ENCODE measurements at regions not wholly inside any gene's neighbourhood (a gene's known extent, or its start where the extent isn't known, plus 50 kb on each side); places are given as distances from the start of the nearest gene placed in this dataset.

- Histone ChIP-seq H3K27ac (ENCODE audit: low read length, poor library complexity, severe bottlenecking) (no peak overlapping the region), H3K36me3 (ENCODE audit: control insufficient read depth in 1 of 2, insufficient read depth in 2 of 2, low read depth in 1 of 2, low read length in 2 of 2) (no peaks in the 10 kb centered on the region), H2AFZ (ENCODE audit: low read depth, low read length) (no peak overlapping the region), H3K9ac (ENCODE audit: low read length) (no peak overlapping the region), H3K9me3 (ENCODE audit: control insufficient read depth, low read length) (no peaks in the 10 kb centered on the region), H3K4me2 (ENCODE audit: low read length, poor library complexity, severe bottlenecking) (no peak overlapping the region), H2BK15ac (ENCODE audit: low read depth, poor library complexity, severe bottlenecking) (no peak overlapping the region), H3K23ac (ENCODE audit: low read length in 2 of 2) (no peak overlapping the region), H3K14ac (ENCODE audit: low read length in 2 of 2) (no peak overlapping the region), H4K91ac (ENCODE audit: low read length) (no peak overlapping the region), H2BK120ac (ENCODE audit: low read depth, low read length) (no peak overlapping the region), H3K4ac (ENCODE audit: low read depth in 1 of 2, low read length in 2 of 2) (no peak overlapping the region), H3K18ac (ENCODE audit: low read depth in 1 of 2, low read length in 2 of 2) (no peak overlapping the region), H3K4me3 (ENCODE audit: insufficient read depth in 1 of 2, low read depth in 1 of 2, low read length in 2 of 2) (no peak overlapping the region), H4K8ac (ENCODE audit: low read length) (no peak overlapping the region), H2AK5ac (ENCODE audit: low read length, severe bottlenecking) (no peak overlapping the region), H2BK12ac (ENCODE audit: low read length in 2 of 2) (no peak overlapping the region), H3K4me1 (ENCODE audit: control insufficient read depth, insufficient read depth, low read depth, low read length) (no peaks in the 10 kb centered on the region), H3K79me1 (replicated peaks; ENCODE audit: low read length, poor library complexity, severe bottlenecking) (no peaks in the 10 kb centered on the region), H3K27me3 (ENCODE audit: control insufficient read depth in 1 of 2, insufficient read depth in 1 of 2, low read length in 2 of 2) (no peaks in the 10 kb centered on the region), H2BK5ac (ENCODE audit: low read depth, low read length, poor library complexity, severe bottlenecking) (no peak overlapping the region)
- 44% methylated on average over 3 of the region's 6 CpGs for WGBS
- DNase-seq, result peak; percentile 89
Measured at GRCh38 chr6:113403966-113404595, 453.1 kb upstream of the MARCKS start.

GRCh38 chr6:113405326-113406047, 451.7 kb upstream of the MARCKS start:
- H2AK5ac ChIP-seq (ENCODE audit: low read length, severe bottlenecking), result no peak overlapping the region
- no peak overlapping the region for H2BK15ac ChIP-seq (ENCODE audit: low read depth, poor library complexity, severe bottlenecking)
- no peak overlapping the region for H3K14ac ChIP-seq (ENCODE audit: low read length in 2 of 2)
- no peak overlapping the region for H3K23ac ChIP-seq (ENCODE audit: low read length in 2 of 2)
- no peak overlapping the region for H4K91ac ChIP-seq (ENCODE audit: low read length)
- H3K27ac ChIP-seq (ENCODE audit: low read length, poor library complexity, severe bottlenecking), result no peak overlapping the region
- peak overlapping the region in 1 of 2 experiments; percentile 77 for H3K18ac ChIP-seq (ENCODE audit: low read depth in 1 of 2, low read length in 2 of 2)
- H3K36me3 ChIP-seq (ENCODE audit: control insufficient read depth in 1 of 2, insufficient read depth in 2 of 2, low read depth in 1 of 2, low read length in 2 of 2), result no peaks in the 10 kb centered on the region
- no peak overlapping the region for H3K4me3 ChIP-seq (ENCODE audit: insufficient read depth in 1 of 2, low read depth in 1 of 2, low read length in 2 of 2)
- no peak overlapping the region for H2BK12ac ChIP-seq (ENCODE audit: low read length in 2 of 2)
- H3K79me1 ChIP-seq (replicated peaks; ENCODE audit: low read length, poor library complexity, severe bottlenecking), result no peaks in the 10 kb centered on the region
- no peaks in the 10 kb centered on the region for H3K9me3 ChIP-seq (ENCODE audit: control insufficient read depth, low read length)
- H4K8ac ChIP-seq (ENCODE audit: low read length), result no peak overlapping the region
- H3K4ac ChIP-seq (ENCODE audit: low read depth in 1 of 2, low read length in 2 of 2), result no peak overlapping the region
- peak; percentile 26 for DNase-seq
- no peak overlapping the region for H2AFZ ChIP-seq (ENCODE audit: low read depth, low read length)
- H3K27me3 ChIP-seq (ENCODE audit: control insufficient read depth in 1 of 2, insufficient read depth in 1 of 2, low read length in 2 of 2), result no peaks in the 10 kb centered on the region
- H2BK120ac ChIP-seq (ENCODE audit: low read depth, low read length), result no peak overlapping the region
- no peak overlapping the region for H3K9ac ChIP-seq (ENCODE audit: low read length)
- H3K4me1 ChIP-seq (ENCODE audit: control insufficient read depth, insufficient read depth, low read depth, low read length), result peaks cover 2% of the 10 kb centered on the region
- H3K4me2 ChIP-seq (ENCODE audit: low read length, poor library complexity, severe bottlenecking), result no peak overlapping the region
- no peak overlapping the region for H2BK5ac ChIP-seq (ENCODE audit: low read depth, low read length, poor library complexity, severe bottlenecking)

- H2BK15ac ChIP-seq (ENCODE audit: low read depth, poor library complexity, severe bottlenecking), result no peak overlapping the region
- no peaks in the 10 kb centered on the region for H3K27me3 ChIP-seq (ENCODE audit: control insufficient read depth in 1 of 2, insufficient read depth in 1 of 2, low read length in 2 of 2)
- peak overlapping the region in 1 of 2 experiments; percentile 13 for H3K4ac ChIP-seq (ENCODE audit: low read depth in 1 of 2, low read length in 2 of 2)
- no peaks in the 10 kb centered on the region for H3K79me1 ChIP-seq (replicated peaks; ENCODE audit: low read length, poor library complexity, severe bottlenecking)
- H3K4me2 ChIP-seq (ENCODE audit: low read length, poor library complexity, severe bottlenecking), result no peak overlapping the region
- whole genome bisulfite sequencing, result 69% methylated on average over 2 of the region's 4 CpGs
- peak overlapping the region in 1 of 2 experiments; percentile 58 for H2BK12ac ChIP-seq (ENCODE audit: low read length in 2 of 2)
- H3K4me1 ChIP-seq (ENCODE audit: control insufficient read depth, insufficient read depth, low read depth, low read length), result peaks cover 2% of the 10 kb centered on the region
- peak overlapping the region; percentile 8 for H2BK120ac ChIP-seq (ENCODE audit: low read depth, low read length)
- H2AK5ac ChIP-seq (ENCODE audit: low read length, severe bottlenecking), result no peak overlapping the region
- H3K27ac ChIP-seq (ENCODE audit: low read length, poor library complexity, severe bottlenecking), result no peak overlapping the region
- H3K14ac ChIP-seq (ENCODE audit: low read length in 2 of 2), result no peak overlapping the region
- H3K18ac ChIP-seq (ENCODE audit: low read depth in 1 of 2, low read length in 2 of 2), result peak overlapping the region in 1 of 2 experiments; percentile 86
- H3K23ac ChIP-seq (ENCODE audit: low read length in 2 of 2), result no peak overlapping the region
- no peak overlapping the region for H2AFZ ChIP-seq (ENCODE audit: low read depth, low read length)
- peak; percentile 50 for DNase-seq
- H4K91ac ChIP-seq (ENCODE audit: low read length), result peak overlapping the region; percentile 61
- H3K4me3 ChIP-seq (ENCODE audit: insufficient read depth in 1 of 2, low read depth in 1 of 2, low read length in 2 of 2), result no peak overlapping the region
- H4K8ac ChIP-seq (ENCODE audit: low read length), result no peak overlapping the region
- H3K9ac ChIP-seq (ENCODE audit: low read length), result no peak overlapping the region
- no peaks in the 10 kb centered on the region for H3K36me3 ChIP-seq (ENCODE audit: control insufficient read depth in 1 of 2, insufficient read depth in 2 of 2, low read depth in 1 of 2, low read length in 2 of 2)
- no peak overlapping the region for H2BK5ac ChIP-seq (ENCODE audit: low read depth, low read length, poor library complexity, severe bottlenecking)
- no peaks in the 10 kb centered on the region for H3K9me3 ChIP-seq (ENCODE audit: control insufficient read depth, low read length)
Measured at GRCh38 chr6:113406048-113406695, 451.0 kb upstream of the MARCKS start.

- Histone ChIP-seq H2AFZ (ENCODE audit: low read depth, low read length) (no peak overlapping the region), H3K9ac (ENCODE audit: low read length) (no peak overlapping the region), H2AK5ac (ENCODE audit: low read length, severe bottlenecking) (no peak overlapping the region), H2BK12ac (ENCODE audit: low read length in 2 of 2) (no peak overlapping the region), H4K91ac (ENCODE audit: low read length) (no peak overlapping the region), H3K4me1 (ENCODE audit: control insufficient read depth, insufficient read depth, low read depth, low read length) (peaks cover 2% of the 10 kb centered on the region), H3K14ac (ENCODE audit: low read length in 2 of 2) (no peak overlapping the region), H3K18ac (ENCODE audit: low read depth in 1 of 2, low read length in 2 of 2) (no peak overlapping the region), H3K79me1 (replicated peaks; ENCODE audit: low read length, poor library complexity, severe bottlenecking) (no peaks in the 10 kb centered on the region), H2BK15ac (ENCODE audit: low read depth, poor library complexity, severe bottlenecking) (no peak overlapping the region), H3K4ac (ENCODE audit: low read depth in 1 of 2, low read length in 2 of 2) (no peak overlapping the region), H3K27ac (ENCODE audit: low read length, poor library complexity, severe bottlenecking) (no peak overlapping the region), H3K27me3 (ENCODE audit: control insufficient read depth in 1 of 2, insufficient read depth in 1 of 2, low read length in 2 of 2) (no peaks in the 10 kb centered on the region), H3K36me3 (ENCODE audit: control insufficient read depth in 1 of 2, insufficient read depth in 2 of 2, low read depth in 1 of 2, low read length in 2 of 2) (no peaks in the 10 kb centered on the region), H4K8ac (ENCODE audit: low read length) (no peak overlapping the region), H3K4me2 (ENCODE audit: low read length, poor library complexity, severe bottlenecking) (no peak overlapping the region), H2BK120ac (ENCODE audit: low read depth, low read length) (no peak overlapping the region), H3K9me3 (ENCODE audit: control insufficient read depth, low read length) (no peaks in the 10 kb centered on the region), H2BK5ac (ENCODE audit: low read depth, low read length, poor library complexity, severe bottlenecking) (no peak overlapping the region), H3K4me3 (ENCODE audit: insufficient read depth in 1 of 2, low read depth in 1 of 2, low read length in 2 of 2) (no peak overlapping the region), H3K23ac (ENCODE audit: low read length in 2 of 2) (no peak overlapping the region)
- no peak for DNase-seq
Measured at GRCh38 chr6:113411011-113411410, 446.1 kb upstream of the MARCKS start.

Measured in mesenchymal stem cell (in vitro differentiated cells and primary cell).